ENCODE measurements at regions not wholly inside any gene's neighbourhood (a gene's known extent, or its start where the extent isn't known, plus 50 kb on each side); places are given as distances from the start of the nearest gene placed in this dataset.
"Not testable (repeated sequence)": the region's sequence is repeated elsewhere in the genome, so short reads cannot be mapped to it uniquely, and the experiment has no call there.

- DNase-seq (ENCODE audit: extremely low spot score) = no peak
- 96% methylated on average over 2 of the region's 2 CpGs for WGBS
Measured at GRCh38 chr12:124205405-124205804, 89.5 kb upstream of the RFLNA start.

DNA sequence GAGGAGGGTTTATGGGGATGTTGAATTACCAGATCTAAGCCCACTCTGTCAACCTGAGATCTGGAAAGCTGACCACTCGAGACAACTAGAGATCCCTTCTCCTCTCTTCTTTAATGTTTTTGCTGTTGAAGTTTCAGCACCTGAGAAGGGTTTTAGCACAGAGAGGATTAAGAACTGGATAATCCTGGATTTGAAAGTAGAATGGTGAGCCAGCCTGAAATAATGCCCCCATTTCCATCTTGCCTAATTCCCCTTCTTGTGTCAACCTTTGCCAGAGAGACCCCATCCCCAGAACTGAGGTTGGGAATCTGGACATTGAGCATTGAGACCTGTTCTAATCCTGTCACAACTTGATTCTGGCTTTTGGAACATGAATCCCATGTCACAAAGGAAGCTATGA lies 87.8 kb upstream of the RFLNA start:
- no peak overlapping the region for H3K4me3 ChIP-seq (ENCODE audit: low read depth, low read length)
- 79% methylated on average over 1 of the region's 1 CpG for WGBS
- DNase-seq (ENCODE audit: extremely low spot score) = no peak
- no peak overlapping the region for H3K27ac ChIP-seq (ENCODE audit: low read depth)
- H3K36me3 ChIP-seq (ENCODE audit: insufficient read depth) = no peaks in the 10 kb centered on the region
- no peaks in the 10 kb centered on the region for H3K4me1 ChIP-seq (ENCODE audit: insufficient read depth)

More at GRCh38 chr12:124205405-124205804, 89.5 kb upstream of the RFLNA start:
- Histone ChIP-seq H3K27ac (ENCODE audit: low read depth) (no peak overlapping the region), H3K4me1 (ENCODE audit: insufficient read depth) (no peaks in the 10 kb centered on the region), H3K36me3 (ENCODE audit: insufficient read depth) (no peaks in the 10 kb centered on the region), H3K4me3 (ENCODE audit: low read depth, low read length) (no peak overlapping the region)

DNA sequence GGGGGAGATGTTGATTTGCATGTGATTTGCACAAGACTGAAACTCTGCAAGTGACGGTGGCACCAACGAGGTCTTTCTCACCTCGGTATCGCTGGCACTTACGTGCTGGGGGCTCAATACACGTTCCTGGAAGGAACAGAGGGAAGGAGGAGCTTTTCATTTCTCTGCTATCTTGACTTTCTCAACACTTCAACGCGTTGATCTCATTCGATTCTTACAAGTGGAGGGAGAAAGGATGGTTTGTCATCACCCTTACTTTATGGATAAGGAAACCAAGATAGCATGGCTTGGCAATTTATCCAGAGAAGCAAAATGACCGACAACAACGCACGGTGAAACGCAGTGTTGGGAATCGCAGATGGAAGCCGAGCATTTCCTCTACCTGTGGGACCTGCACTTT lies 87.3 kb upstream of the RFLNA start:
- WGBS = 58% methylated on average over 15 of the region's 15 CpGs
- Histone ChIP-seq H3K27ac (ENCODE audit: low read depth) (no peak overlapping the region), H3K4me1 (ENCODE audit: insufficient read depth) (no peaks in the 10 kb centered on the region), H3K36me3 (ENCODE audit: insufficient read depth) (no peaks in the 10 kb centered on the region), H3K4me3 (ENCODE audit: low read depth, low read length) (no peak overlapping the region)
- DNase-seq (ENCODE audit: extremely low spot score) = no peak

DNA sequence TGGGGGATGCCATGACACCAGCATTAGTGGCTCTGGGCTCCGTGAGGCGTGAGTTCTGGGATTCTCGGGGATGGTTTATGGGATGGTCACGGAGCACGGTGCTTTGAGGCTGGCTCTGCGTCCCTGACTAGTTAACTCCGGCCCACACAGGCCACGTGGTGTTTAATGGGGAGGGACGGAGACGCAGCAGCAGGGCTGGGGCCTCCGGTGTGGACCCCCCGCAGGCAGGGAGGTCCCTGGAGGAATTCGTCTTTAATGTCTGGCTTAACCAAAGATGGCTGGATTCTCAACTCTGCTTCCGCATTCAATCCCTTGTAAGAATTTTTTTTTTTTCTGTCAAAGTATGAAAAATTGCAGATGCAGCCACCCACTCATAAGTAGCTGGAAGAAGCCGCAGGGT lies 86.4 kb upstream of the RFLNA start:
- Histone ChIP-seq H3K4me1 (ENCODE audit: insufficient read depth) (no peaks in the 10 kb centered on the region), H3K27ac (ENCODE audit: low read depth) (no peak overlapping the region), H3K4me3 (ENCODE audit: low read depth, low read length) (no peak overlapping the region), H3K36me3 (ENCODE audit: insufficient read depth) (no peaks in the 10 kb centered on the region)
- 40% methylated on average over 15 of the region's 15 CpGs for WGBS
- no peak for DNase-seq (ENCODE audit: extremely low spot score)

- Histone ChIP-seq H3K27ac (ENCODE audit: low read depth) (no peak overlapping the region), H3K4me1 (ENCODE audit: insufficient read depth) (no peaks in the 10 kb centered on the region), H3K4me3 (ENCODE audit: low read depth, low read length) (no peak overlapping the region), H3K36me3 (ENCODE audit: insufficient read depth) (no peaks in the 10 kb centered on the region)
- WGBS = 72% methylated on average over 4 of the region's 4 CpGs
- DNase-seq (ENCODE audit: extremely low spot score) = no peak
Measured at GRCh38 chr12:124210991-124211577, 83.8 kb upstream of the RFLNA start.

DNA sequence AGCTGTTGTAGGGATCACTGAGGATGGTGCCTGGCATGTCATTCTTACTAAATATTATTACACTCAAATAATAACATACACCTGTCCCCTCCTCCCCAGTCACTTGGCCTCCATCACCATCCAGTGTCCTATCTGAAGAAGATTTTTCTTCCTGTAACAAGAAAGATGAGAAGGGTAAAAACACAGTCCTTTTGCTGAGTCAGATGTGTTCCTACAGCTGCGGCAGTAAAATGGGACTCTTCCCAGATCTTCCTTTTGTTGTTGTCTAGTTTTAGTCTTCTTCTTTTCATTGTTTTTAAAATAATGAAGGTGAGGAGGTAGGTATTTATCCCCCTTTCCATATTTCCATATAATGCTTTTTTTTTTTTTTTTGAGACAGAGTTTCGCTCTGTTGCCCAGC lies 83.1 kb upstream of the RFLNA start:
- H3K4me1 ChIP-seq (ENCODE audit: insufficient read depth) = no peaks in the 10 kb centered on the region
- no peak overlapping the region for H3K4me3 ChIP-seq (ENCODE audit: low read depth, low read length)
- no peak for DNase-seq (ENCODE audit: extremely low spot score)
- H3K36me3 ChIP-seq (ENCODE audit: insufficient read depth) = no peaks in the 10 kb centered on the region
- WGBS = 95% methylated on average over 2 of the region's 2 CpGs
- no peak overlapping the region for H3K27ac ChIP-seq (ENCODE audit: low read depth)

- Histone ChIP-seq H3K4me1 (ENCODE audit: insufficient read depth) (no peaks in the 10 kb centered on the region), H3K4me3 (ENCODE audit: low read depth, low read length) (no peak overlapping the region), H3K27ac (ENCODE audit: low read depth) (no peak overlapping the region), H3K36me3 (ENCODE audit: insufficient read depth) (no peaks in the 10 kb centered on the region)
- 56% methylated on average over 11 of the region's 11 CpGs for WGBS
- no peak for DNase-seq (ENCODE audit: extremely low spot score)
Measured at GRCh38 chr12:124213666-124214347, 81.1 kb upstream of the RFLNA start.

DNA sequence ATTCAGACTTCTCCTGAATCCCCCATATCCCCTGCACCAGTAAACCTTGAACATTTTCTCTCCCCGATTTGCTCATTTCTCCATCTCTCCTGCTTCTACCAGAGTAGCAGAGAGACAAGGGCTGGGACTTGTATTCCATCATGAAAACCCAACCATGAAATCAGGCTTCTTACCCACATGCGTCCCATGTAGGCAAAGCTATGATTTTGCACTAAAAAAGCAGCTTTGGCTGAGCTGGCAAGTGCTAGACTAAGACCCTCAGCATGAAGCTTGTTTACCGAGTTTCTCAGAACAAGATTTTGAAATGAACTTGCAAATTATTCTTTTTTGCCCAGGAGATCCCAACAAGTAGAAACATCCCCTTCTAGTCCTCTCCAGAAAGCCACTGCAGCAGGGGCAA lies 80.3 kb upstream of the RFLNA start:
- H3K27ac ChIP-seq (ENCODE audit: low read depth) = no peak overlapping the region
- over 99% methylated on average over 3 of the region's 3 CpGs for WGBS
- H3K36me3 ChIP-seq (ENCODE audit: insufficient read depth) = no peaks in the 10 kb centered on the region
- H3K4me1 ChIP-seq (ENCODE audit: insufficient read depth) = no peaks in the 10 kb centered on the region
- H3K4me3 ChIP-seq (ENCODE audit: low read depth, low read length) = no peak overlapping the region
- no peak for DNase-seq (ENCODE audit: extremely low spot score)

GRCh38 chr12:124216966-124217365 lies 77.9 kb upstream of the RFLNA start:
- H3K36me3 ChIP-seq (ENCODE audit: insufficient read depth) = no peaks in the 10 kb centered on the region
- 90% methylated on average over 10 of the region's 10 CpGs for WGBS
- no peaks in the 10 kb centered on the region for H3K4me1 ChIP-seq (ENCODE audit: insufficient read depth)
- no peak overlapping the region for H3K4me3 ChIP-seq (ENCODE audit: low read depth, low read length)
- no peak for DNase-seq (ENCODE audit: extremely low spot score)
- no peak overlapping the region for H3K27ac ChIP-seq (ENCODE audit: low read depth)

- WGBS = 51% methylated on average over 22 of the region's 22 CpGs
- Histone ChIP-seq H3K4me1 (ENCODE audit: insufficient read depth) (no peaks in the 10 kb centered on the region), H3K27ac (ENCODE audit: low read depth) (no peak overlapping the region), H3K36me3 (ENCODE audit: insufficient read depth) (no peaks in the 10 kb centered on the region), H3K4me3 (ENCODE audit: low read depth, low read length) (no peak overlapping the region)
- no peak for DNase-seq (ENCODE audit: extremely low spot score)
Measured at GRCh38 chr12:124217508-124218242, 77.2 kb upstream of the RFLNA start.

GRCh38 chr12:124218243-124218560 lies 76.7 kb upstream of the RFLNA start:
- Histone ChIP-seq H3K4me3 (ENCODE audit: low read depth, low read length) (no peak overlapping the region), H3K4me1 (ENCODE audit: insufficient read depth) (no peaks in the 10 kb centered on the region), H3K27ac (ENCODE audit: low read depth) (no peak overlapping the region), H3K36me3 (ENCODE audit: insufficient read depth) (no peaks in the 10 kb centered on the region)
- 75% methylated on average over 1 of the region's 1 CpG for WGBS
- no peak for DNase-seq (ENCODE audit: extremely low spot score)

DNA sequence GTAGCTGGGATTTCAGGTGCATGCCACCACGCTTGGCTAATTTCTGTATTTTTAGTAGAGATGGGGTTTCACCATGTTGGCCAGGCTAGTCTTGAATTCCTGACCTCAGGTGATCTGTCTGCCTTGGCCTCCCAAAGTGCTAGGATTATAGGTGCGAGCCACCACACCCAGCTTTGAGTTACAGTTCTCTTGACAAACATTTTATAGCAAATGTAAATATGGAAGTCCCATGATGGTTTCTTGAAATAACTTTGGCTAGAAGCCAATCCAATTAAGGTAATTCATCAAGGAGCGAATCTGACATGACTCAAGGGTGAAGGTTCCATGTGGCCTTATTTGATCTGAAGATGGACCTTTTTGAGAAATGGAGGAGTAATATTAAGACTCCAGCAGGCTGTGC lies 76.2 kb upstream of the RFLNA start:
- H3K27ac ChIP-seq (ENCODE audit: low read depth); H3K36me3 ChIP-seq (ENCODE audit: insufficient read depth); H3K4me1 ChIP-seq (ENCODE audit: insufficient read depth); DNase-seq (ENCODE audit: extremely low spot score); H3K4me3 ChIP-seq (ENCODE audit: low read depth, low read length): not testable (repeated sequence)
- 96% methylated on average over 3 of the region's 3 CpGs for WGBS

GRCh38 chr12:124222368-124223245 lies 72.3 kb upstream of the RFLNA start:
- H3K27ac ChIP-seq (ENCODE audit: low read depth) = no peak overlapping the region
- H3K36me3 ChIP-seq (ENCODE audit: insufficient read depth) = no peaks in the 10 kb centered on the region
- 65% methylated on average over 14 of the region's 14 CpGs for WGBS
- H3K4me3 ChIP-seq (ENCODE audit: low read depth, low read length) = no peak overlapping the region
- DNase-seq (ENCODE audit: extremely low spot score) = no peak
- H3K4me1 ChIP-seq (ENCODE audit: insufficient read depth) = no peaks in the 10 kb centered on the region

Measured in urinary bladder (tissue), 3 donors.